Smooth muscle cell of the brain vasculature (primary cell): ENCODE measurements at regions not wholly inside any gene's neighbourhood (a gene's known extent, or its start where the extent isn't known, plus 50 kb on each side); places are given as distances from the start of the nearest gene placed in this dataset.

ENCODE experiments used
- DNase-seq: peaks from one replicate; pipeline ENCODE4 v3.0.0-alpha.2; 2012; ENCODE audit warnings: low read depth, low spot score

- DNase-seq: no peak
Measured at GRCh38 chr18:78736015-78736690, 243.5 kb upstream of the SALL3 start.

- DNase-seq: no peak
Measured at GRCh38 chr18:78737006-78737915, 242.4 kb upstream of the SALL3 start.

- no peak for DNase-seq
Measured at GRCh38 chr18:78738076-78738690, 241.4 kb upstream of the SALL3 start.

GRCh38 chr18:78739115-78739514 is 240.5 kb upstream of the SALL3 start:
- no peak for DNase-seq

GRCh38 chr18:78739882-78740677 is 239.5 kb upstream of the SALL3 start:
- DNase-seq: no peak

GRCh38 chr18:78740876-78741275 is 238.7 kb upstream of the SALL3 start:
- no peak for DNase-seq

GRCh38 chr18:78741381-78742217 is 238.0 kb upstream of the SALL3 start:
- DNase-seq: no peak

- no peak for DNase-seq
Measured at GRCh38 chr18:78742218-78742745, 237.3 kb upstream of the SALL3 start.

GRCh38 chr18:78743078-78743477 is 236.5 kb upstream of the SALL3 start:
- DNase-seq: no peak

- no peak for DNase-seq
Measured at GRCh38 chr18:78751664-78752063, 228.0 kb upstream of the SALL3 start.

- DNase-seq: no peak
Measured at GRCh38 chr18:78753240-78753639, 226.4 kb upstream of the SALL3 start.

GRCh38 chr18:78754311-78755043 is 225.1 kb upstream of the SALL3 start:
- DNase-seq: no peak

GRCh38 chr18:78757014-78757413 is 222.6 kb upstream of the SALL3 start:
- no peak for DNase-seq

- DNase-seq: no peak
Measured at GRCh38 chr18:78758496-78758895, 221.1 kb upstream of the SALL3 start.

- DNase-seq: no peak
Measured at GRCh38 chr18:78762753-78763152, 216.9 kb upstream of the SALL3 start.

- no peak for DNase-seq
Measured at GRCh38 chr18:78764544-78764943, 215.1 kb upstream of the SALL3 start.

GRCh38 chr18:78765142-78765541 is 214.5 kb upstream of the SALL3 start:
- DNase-seq: no peak

- no peak for DNase-seq
Measured at GRCh38 chr18:78765637-78766281, 213.9 kb upstream of the SALL3 start.
